DOHH2 (cell line): ENCODE measurements at regions not wholly inside any gene's neighbourhood (a gene's known extent, or its start where the extent isn't known, plus 50 kb on each side); places are given as distances from the start of the nearest gene placed in this dataset.

Experiments
- H3F3A ChIP-seq: fragments of 200-600 bp; sonication (generic), shearing (Covaris generic); 2 replicates; pipeline ENCODE4 v1.6.0; 2016; ENCODE audit warnings: antibody characterized with exemption, mild to moderate bottlenecking; ENCODE audit not compliant: control insufficient read depth, insufficient read depth
- H3K27ac ChIP-seq: fragments of 200-600 bp; sonication (generic); 2 replicates; pipeline ENCODE4 v1.5.1; 2014; ENCODE audit warnings: low read depth, mild to moderate bottlenecking, low read length, moderate library complexity
- H3K27me3 ChIP-seq: fragments of 200-600 bp; sonication (generic); 2 replicates; pipeline ENCODE4 v1.6.1; 2014; ENCODE audit warnings: mild to moderate bottlenecking, low read length, mixed read lengths; ENCODE audit not compliant: control insufficient read depth
- H3K36me3 ChIP-seq: fragments of 200-600 bp; sonication (generic); 2 replicates; pipeline ENCODE4 v1.6.1; 2014; ENCODE audit warnings: mild to moderate bottlenecking, low read length, moderate library complexity, mixed read lengths; ENCODE audit not compliant: control insufficient read depth
- H3K4me1 ChIP-seq: fragments of 200-600 bp; sonication (generic); 2 replicates; pipeline ENCODE4 v1.6.1; 2014; ENCODE audit warnings: mild to moderate bottlenecking, low read length, mixed read lengths; ENCODE audit not compliant: control insufficient read depth
- H3K4me2 ChIP-seq: fragments of 200-600 bp; sonication (generic); 2 replicates; pipeline ENCODE4 v1.6.0; 2014; ENCODE audit warnings: mild to moderate bottlenecking, low read length, moderate library complexity
- H3K4me3 ChIP-seq: fragments of 200-600 bp; sonication (generic); 2 replicates; pipeline ENCODE4 v1.5.1; 2014; ENCODE audit warnings: mild to moderate bottlenecking, low read length, mixed read lengths
- H3K79me2 ChIP-seq: fragments of 200-600 bp; sonication (generic); 2 replicates; pipeline ENCODE4 v1.6.1; 2014; ENCODE audit warnings: mild to moderate bottlenecking, low read length, mixed read lengths; ENCODE audit not compliant: control insufficient read depth
- H3K9me2 ChIP-seq: fragments of 200-600 bp; sonication (generic); replicated peaks from 2 replicates; pipeline ENCODE4 v1.6.1; 2014; ENCODE audit warnings: mild to moderate bottlenecking, low read length, mixed read lengths; ENCODE audit not compliant: control insufficient read depth
- H3K9me3 ChIP-seq: fragments of 200-600 bp; sonication (generic); 2 replicates; pipeline ENCODE4 v1.6.1; 2014; ENCODE audit warnings: antibody characterized with exemption, low read length, mixed read lengths; ENCODE audit not compliant: control insufficient read depth, insufficient read depth
- H4K20me1 ChIP-seq: fragments of 200-600 bp; sonication (generic); 2 replicates; pipeline ENCODE4 v1.6.0; 2014; ENCODE audit warnings: low read depth, mild to moderate bottlenecking, antibody characterized with exemption, low read length, moderate library complexity; ENCODE audit not compliant: control insufficient read depth, insufficient read depth
- CTCF ChIP-seq: fragments of 200-600 bp; sonication (generic); IDR thresholded peaks from one replicate; pipeline ENCODE4 v1.5.1; 2014; ENCODE audit warnings: antibody characterized with exemption, mild to moderate bottlenecking, low read depth, low read length; ENCODE audit not compliant: poor library complexity, severe bottlenecking
- EZH2phosphoT487 ChIP-seq: fragments of 200-600 bp; sonication (generic); IDR thresholded peaks from 2 replicates; pipeline ENCODE4 v1.6.1; 2017; ENCODE audit warnings: borderline replicate concordance, mild to moderate bottlenecking, antibody characterized with exemption, low read length, moderate library complexity, mixed read lengths

- Histone ChIP-seq H3K79me2 (no peaks in the 10 kb centered on the region), H3K9me3 (no peaks in the 10 kb centered on the region; the same call in 1 of the 2 replicates), H3K27me3 (no peaks in the 10 kb centered on the region), H3K4me2 (no peak overlapping the region), H3K36me3 (no peaks in the 10 kb centered on the region), H3K9me2 (no peaks in the 10 kb centered on the region), H3K27ac (no peak overlapping the region), H4K20me1 (no peaks in the 10 kb centered on the region), H3F3A (no peaks in the 10 kb centered on the region), H3K4me3 (no peak overlapping the region), H3K4me1 (no peaks in the 10 kb centered on the region)
- TF ChIP-seq EZH2phosphoT487 (no peak), CTCF (no peak)
Measured at GRCh38 chr4:181548873-181549575, 694.2 kb upstream of the TENM3 start.

GRCh38 chr4:181549576-181550188, 693.5 kb upstream of the TENM3 start:
- Histone ChIP-seq H3K4me1 (no peaks in the 10 kb centered on the region), H3K9me2 (no peaks in the 10 kb centered on the region), H3K4me2 (no peak overlapping the region), H3K27me3 (no peaks in the 10 kb centered on the region), H3F3A (no peaks in the 10 kb centered on the region), H4K20me1 (no peaks in the 10 kb centered on the region), H3K36me3 (no peaks in the 10 kb centered on the region), H3K4me3 (no peak overlapping the region), H3K79me2 (no peaks in the 10 kb centered on the region), H3K27ac (no peak overlapping the region), H3K9me3 (no peaks in the 10 kb centered on the region; the same call in 1 of the 2 replicates)
- no peak for TF ChIP-seq EZH2phosphoT487

GRCh38 chr4:181550381-181550780, 692.8 kb upstream of the TENM3 start:
- no peak overlapping the region for H3K4me2 ChIP-seq
- H4K20me1 ChIP-seq: no peaks in the 10 kb centered on the region
- no peak overlapping the region for H3K4me3 ChIP-seq
- no peaks in the 10 kb centered on the region for H3K9me2 ChIP-seq
- H3K27ac ChIP-seq: no peak overlapping the region
- no peaks in the 10 kb centered on the region for H3K79me2 ChIP-seq
- TF ChIP-seq EZH2phosphoT487 (no peak), CTCF (no peak)
- no peaks in the 10 kb centered on the region for H3F3A ChIP-seq
- no peaks in the 10 kb centered on the region for H3K27me3 ChIP-seq
- no peaks in the 10 kb centered on the region for H3K36me3 ChIP-seq
- H3K9me3 ChIP-seq: no peaks in the 10 kb centered on the region; the same call in 1 of the 2 replicates
- no peaks in the 10 kb centered on the region for H3K4me1 ChIP-seq

GRCh38 chr4:181559637-181560036, 683.6 kb upstream of the TENM3 start:
- Histone ChIP-seq H3K79me2 (no peaks in the 10 kb centered on the region), H3K27me3 (no peaks in the 10 kb centered on the region), H3K4me2 (no peak overlapping the region), H3K4me3 (no peak overlapping the region), H3K9me3 (no peaks in the 10 kb centered on the region), H3F3A (no peaks in the 10 kb centered on the region), H3K9me2 (no peaks in the 10 kb centered on the region), H3K4me1 (no peaks in the 10 kb centered on the region), H4K20me1 (no peaks in the 10 kb centered on the region), H3K36me3 (no peaks in the 10 kb centered on the region), H3K27ac (no peak overlapping the region)
- TF ChIP-seq EZH2phosphoT487 (no peak), CTCF (no peak)
